Caco-2 (cell line): ENCODE measurements at regions not wholly inside any gene's neighbourhood (a gene's known extent, or its start where the extent isn't known, plus 50 kb on each side); places are given as distances from the start of the nearest gene placed in this dataset.

Source experiments
- BruUV-seq: library from RNA; stranded (reverse); fragments of 400-500 nt; replicated peaks from 2 replicates; lab custom pipeline; 2021; lab: Mats Ljungman, UMichigan
- CTCF ChIA-PET: fragments of 300-600 bp; sonication (Branson Sonifier 250); formaldehyde crosslinking; loops from one replicate; lab custom pipeline; 2022; ENCODE audit warnings: antibody characterized with exemption; lab: Charles Lee
- POLR2A ChIA-PET: fragments of 300-600 bp; sonication (Branson Sonifier 250); formaldehyde crosslinking; loops from one replicate; lab custom pipeline; 2022; ENCODE audit warnings: antibody characterized with exemption; lab: Charles Lee
- DNase-seq, 2 experiments: peaks; one replicate each; pipeline versions ENCODE4 v3.0.0 to v3.0.0-alpha.2; 2020 to 2022
- H3K27me3 ChIP-seq: replicated peaks from 2 replicates; pipeline ENCODE4 v1.6.0; 2011; ENCODE audit warnings: low read length; ENCODE audit not compliant: control insufficient read depth, insufficient read depth
- H3K36me3 ChIP-seq: 2 replicates; pipeline ENCODE4 v1.5.1; 2011; ENCODE audit warnings: low read length; ENCODE audit not compliant: control insufficient read depth, insufficient read depth
- H3K4me1 ChIP-seq: fragments of 250-450 bp; sonication (Bioruptor Pico); 2 replicates; pipeline ENCODE4 v1.5.1; 2020; ENCODE audit warnings: mild to moderate bottlenecking
- H3K4me3 ChIP-seq: 2 replicates; pipeline ENCODE4 v1.5.1; 2011; ENCODE audit warnings: low read depth, mild to moderate bottlenecking, control low read depth, low read length
- H3K9me3 ChIP-seq: fragments of 250-450 bp; sonication (Bioruptor Pico); 2 replicates; pipeline ENCODE4 v1.5.1; 2020; ENCODE audit warnings: mild to moderate bottlenecking, moderate library complexity
- H3K27ac Mint-ChIP-seq: one replicate; pipeline ENCODE4 v1.8.0; 2022; ENCODE audit warnings: mixed read lengths; ENCODE audit not compliant: unreplicated experiment
- H3K27me3 Mint-ChIP-seq: one replicate; pipeline ENCODE4 v1.8.0; 2022; ENCODE audit warnings: mixed read lengths; ENCODE audit not compliant: insufficient read depth, unreplicated experiment
- H3K36me3 Mint-ChIP-seq: one replicate; pipeline ENCODE4 v1.8.0; 2022; ENCODE audit warnings: mild to moderate bottlenecking, mixed read lengths; ENCODE audit not compliant: insufficient read depth, unreplicated experiment
- H3K4me1 Mint-ChIP-seq: one replicate; pipeline ENCODE4 v1.8.0; 2022; ENCODE audit warnings: low read depth, mixed read lengths; ENCODE audit not compliant: unreplicated experiment
- H3K4me3 Mint-ChIP-seq: one replicate; pipeline ENCODE4 v1.8.0; 2022; ENCODE audit warnings: mild to moderate bottlenecking, moderate library complexity, mixed read lengths; ENCODE audit not compliant: unreplicated experiment
- H3K9me3 Mint-ChIP-seq: one replicate; pipeline ENCODE4 v1.8.0; 2022; ENCODE audit warnings: mixed read lengths; ENCODE audit not compliant: unreplicated experiment
- intact Hi-C: fragments of 100-400 bp; cut with micrococcal nuclease; formaldehyde crosslinking; loops from one replicate; pipeline ENCODE4 v1.10.0; 2022; ENCODE audit not compliant: unreplicated experiment
- TF ChIP-seq, protein P1 (sequence below), 2 experiments: fragments of 200-600 bp in 1 of 2; IDR thresholded peaks; 1 replicate in 1 of 2; 2 replicates in 1 of 2; pipeline versions ENCODE4 v1.5.1 to v1.8.0; 2011 to 2022; ENCODE audit warnings: antibody characterized with exemption in 1 of 2, control low read depth in 1 of 2, inconsistent platforms in 1 of 2, low read depth in 1 of 2, low read length in 1 of 2, mild to moderate bottlenecking in 1 of 2, moderate library complexity in 1 of 2; ENCODE audit not compliant: insufficient read depth in 1 of 2, severe bottlenecking in 1 of 2, unreplicated experiment in 1 of 2

DNA sequence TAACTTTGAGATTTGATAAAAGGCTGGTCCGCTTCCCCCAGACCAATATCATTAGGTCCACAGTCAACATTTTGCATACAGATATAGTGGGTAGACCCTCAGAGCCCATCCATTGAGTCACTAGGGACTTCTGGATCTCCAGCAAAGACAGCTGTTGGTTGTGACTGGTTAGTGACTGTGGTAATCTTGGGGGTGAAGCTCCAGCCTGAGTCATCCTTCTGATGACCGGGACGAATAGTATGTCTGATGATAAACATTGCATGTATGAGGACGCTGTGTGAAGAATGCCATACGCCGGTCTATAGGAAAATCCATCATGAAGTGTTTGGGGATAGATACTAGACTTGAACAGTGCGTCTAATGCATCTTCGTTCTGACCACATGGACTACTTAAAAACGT, 307.0 kb downstream of the UQCRFS1 start:
- no TSS peak for BruUV-seq

DNA sequence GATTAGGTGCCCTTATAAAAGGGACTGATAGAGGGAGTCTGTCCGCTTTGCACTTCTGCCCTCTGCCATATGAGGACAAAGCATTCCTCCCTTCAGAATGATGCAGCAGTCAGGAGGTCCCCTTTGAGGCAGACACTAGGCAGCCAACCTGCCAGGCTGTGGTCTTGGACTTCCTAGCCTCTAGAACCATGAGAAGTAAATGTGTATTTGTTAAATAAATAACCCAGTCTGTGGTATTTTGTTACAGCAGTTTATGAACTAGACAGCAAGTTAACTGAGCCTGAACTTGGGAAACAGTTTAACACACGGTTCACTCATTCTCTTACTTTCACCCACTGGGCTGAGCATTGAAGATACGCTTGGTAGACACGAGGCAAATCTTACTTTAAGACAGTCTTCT, 313.2 kb downstream of the UQCRFS1 start:
- no TSS peak for BruUV-seq
- Mint-ChIP-seq H3K36me3 (no peaks in the 10 kb centered on the region), H3K4me1 (no peaks in the 10 kb centered on the region), H3K27me3 (peaks cover 9% of the 10 kb centered on the region), H3K4me3 (no peak overlapping the region), H3K9me3 (no peaks in the 10 kb centered on the region), H3K27ac (no peak overlapping the region)
- TF ChIP-seq, protein P1, sequence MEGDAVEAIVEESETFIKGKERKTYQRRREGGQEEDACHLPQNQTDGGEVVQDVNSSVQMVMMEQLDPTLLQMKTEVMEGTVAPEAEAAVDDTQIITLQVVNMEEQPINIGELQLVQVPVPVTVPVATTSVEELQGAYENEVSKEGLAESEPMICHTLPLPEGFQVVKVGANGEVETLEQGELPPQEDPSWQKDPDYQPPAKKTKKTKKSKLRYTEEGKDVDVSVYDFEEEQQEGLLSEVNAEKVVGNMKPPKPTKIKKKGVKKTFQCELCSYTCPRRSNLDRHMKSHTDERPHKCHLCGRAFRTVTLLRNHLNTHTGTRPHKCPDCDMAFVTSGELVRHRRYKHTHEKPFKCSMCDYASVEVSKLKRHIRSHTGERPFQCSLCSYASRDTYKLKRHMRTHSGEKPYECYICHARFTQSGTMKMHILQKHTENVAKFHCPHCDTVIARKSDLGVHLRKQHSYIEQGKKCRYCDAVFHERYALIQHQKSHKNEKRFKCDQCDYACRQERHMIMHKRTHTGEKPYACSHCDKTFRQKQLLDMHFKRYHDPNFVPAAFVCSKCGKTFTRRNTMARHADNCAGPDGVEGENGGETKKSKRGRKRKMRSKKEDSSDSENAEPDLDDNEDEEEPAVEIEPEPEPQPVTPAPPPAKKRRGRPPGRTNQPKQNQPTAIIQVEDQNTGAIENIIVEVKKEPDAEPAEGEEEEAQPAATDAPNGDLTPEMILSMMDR (IDR thresholded peaks at IDR 0.05; ENCODE audit: insufficient read depth in 1 of 2, low read depth in 1 of 2, low read length in 1 of 2, severe bottlenecking in 1 of 2, unreplicated experiment in 1 of 2), result no peak
- no peaks in the 10 kb centered on the region for H3K9me3 ChIP-seq
- H3K4me1 ChIP-seq, result no peaks in the 10 kb centered on the region
- H3K4me3 ChIP-seq, result no peak overlapping the region
- no peak for DNase-seq
- H3K27me3 ChIP-seq, result no peaks in the 10 kb centered on the region
- no peaks in the 10 kb centered on the region for H3K36me3 ChIP-seq
- ChIA-PET POLR2A (no interaction called here), CTCF (no interaction called here)
- intact Hi-C loops, result no loop called here

More for the DNA sequence above, 307.0 kb downstream of the UQCRFS1 start:
- ChIA-PET CTCF (no interaction called here), POLR2A (no interaction called here)
- no peak overlapping the region for H3K4me3 ChIP-seq
- TF ChIP-seq, protein P1 (IDR thresholded peaks at IDR 0.05; ENCODE audit: insufficient read depth in 1 of 2, low read depth in 1 of 2, low read length in 1 of 2, severe bottlenecking in 1 of 2, unreplicated experiment in 1 of 2), result no peak
- intact Hi-C loops, result no loop called here
- Mint-ChIP-seq H3K4me3 (no peak overlapping the region), H3K4me1 (no peaks in the 10 kb centered on the region), H3K27ac (no peak overlapping the region), H3K27me3 (peaks cover 24% of the 10 kb centered on the region), H3K36me3 (no peaks in the 10 kb centered on the region), H3K9me3 (no peaks in the 10 kb centered on the region)
- H3K9me3 ChIP-seq, result no peaks in the 10 kb centered on the region
- H3K27me3 ChIP-seq, result no peaks in the 10 kb centered on the region
- no peaks in the 10 kb centered on the region for H3K36me3 ChIP-seq
- no peak for DNase-seq
- no peaks in the 10 kb centered on the region for H3K4me1 ChIP-seq

DNA sequence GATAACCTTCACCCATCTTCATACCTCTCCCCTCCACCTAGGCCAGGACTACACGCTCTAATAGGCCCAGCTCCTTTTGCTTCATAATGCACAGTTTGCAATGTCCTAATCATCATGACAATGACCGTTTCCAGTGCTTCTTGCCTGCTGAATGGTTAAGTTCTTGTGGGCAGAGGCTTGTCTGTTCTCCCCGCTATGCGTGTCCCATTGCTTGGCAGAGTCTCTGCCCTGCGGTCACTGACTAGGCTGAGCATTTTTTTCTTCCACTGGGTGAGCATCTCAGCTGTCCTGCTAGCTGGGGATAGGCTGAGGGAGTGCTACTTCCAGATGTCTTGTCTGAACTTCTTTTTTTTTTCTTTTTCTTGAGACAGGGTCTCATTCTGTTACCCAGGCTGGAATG, 314.7 kb downstream of the UQCRFS1 start:
- intact Hi-C loops, result no loop called here
- ChIA-PET POLR2A (no interaction called here), CTCF (no interaction called here)
- H3K9me3 Mint-ChIP-seq, result no peaks in the 10 kb centered on the region
- Histone ChIP-seq H3K4me1 (no peaks in the 10 kb centered on the region), H3K36me3 (no peaks in the 10 kb centered on the region), H3K27me3 (no peaks in the 10 kb centered on the region), H3K4me3 (no peak overlapping the region), H3K9me3 (no peaks in the 10 kb centered on the region)
- H3K4me1 Mint-ChIP-seq, result no peaks in the 10 kb centered on the region
- H3K27me3 Mint-ChIP-seq, result peaks cover 4% of the 10 kb centered on the region
- no peak overlapping the region for H3K27ac Mint-ChIP-seq
- TF ChIP-seq, protein P1 (IDR thresholded peaks at IDR 0.05; ENCODE audit: insufficient read depth in 1 of 2, low read depth in 1 of 2, low read length in 1 of 2, severe bottlenecking in 1 of 2, unreplicated experiment in 1 of 2), result no peak
- H3K4me3 Mint-ChIP-seq, result no peak overlapping the region
- no TSS peak for BruUV-seq
- no peaks in the 10 kb centered on the region for H3K36me3 Mint-ChIP-seq
- DNase-seq, result no peak
